NCI-H1105 treated with DMSO at 0.1 percent for 48 hours (cell line): ENCODE measurements at regions not wholly inside any gene's neighbourhood (a gene's known extent, or its start where the extent isn't known, plus 50 kb on each side); places are given as distances from the start of the nearest gene placed in this dataset.

Experiments used
- DNase-seq: peaks from one replicate; lab custom pipeline; 2025; lab: John Stamatoyannopoulos, UW

DNA sequence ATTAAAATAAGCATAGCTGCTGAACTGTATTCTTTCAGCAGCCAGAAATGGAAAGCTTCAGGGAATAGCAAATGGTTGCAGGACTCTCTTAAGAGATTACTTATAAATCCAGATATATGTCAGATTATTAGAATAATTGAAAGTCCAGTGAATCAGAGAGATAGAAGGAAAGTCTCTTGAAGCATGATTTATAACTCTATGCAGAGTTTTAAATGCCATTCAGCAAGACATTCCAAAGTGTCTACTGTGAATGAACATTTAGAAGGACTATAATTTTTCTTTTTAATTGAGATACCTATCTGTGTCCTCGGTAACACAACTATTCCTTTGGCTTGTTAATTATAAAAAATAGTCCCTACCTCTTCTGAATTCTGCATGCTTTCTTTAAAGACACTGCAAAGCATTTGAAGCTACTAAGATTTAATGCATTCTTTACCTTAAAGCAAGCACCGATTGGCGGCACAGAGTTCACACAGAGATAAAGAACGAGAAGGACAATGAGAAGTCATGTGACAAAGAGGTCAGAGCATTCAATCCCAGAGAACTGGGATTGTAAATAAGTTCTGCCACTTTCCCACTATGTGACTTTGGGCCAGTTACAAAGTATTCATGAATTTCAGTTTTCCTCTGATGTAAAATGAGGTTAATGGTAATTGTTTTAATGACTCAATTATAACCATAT, 371.0 kb upstream of the ATP2B1 start:
- no peak for DNase-seq

DNA sequence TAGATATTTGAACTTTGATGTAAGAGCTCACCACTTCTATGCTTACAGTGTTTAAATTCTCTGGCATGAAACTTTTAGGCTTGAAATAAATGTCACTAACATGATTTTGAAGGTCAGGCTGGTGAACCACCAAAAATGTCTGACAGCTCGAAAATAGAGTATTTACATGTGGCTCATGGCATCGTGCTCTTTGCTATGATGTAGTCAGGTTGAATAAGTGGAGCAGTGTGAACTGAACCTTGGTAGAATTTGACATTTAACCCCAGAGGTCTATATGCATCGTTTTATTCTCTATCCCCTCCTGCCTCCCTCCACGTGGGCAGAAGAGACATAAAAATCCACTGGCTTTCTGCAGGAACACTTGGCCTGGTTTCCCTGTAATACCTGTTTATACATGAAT, 369.7 kb upstream of the ATP2B1 start:
- no peak for DNase-seq

DNA sequence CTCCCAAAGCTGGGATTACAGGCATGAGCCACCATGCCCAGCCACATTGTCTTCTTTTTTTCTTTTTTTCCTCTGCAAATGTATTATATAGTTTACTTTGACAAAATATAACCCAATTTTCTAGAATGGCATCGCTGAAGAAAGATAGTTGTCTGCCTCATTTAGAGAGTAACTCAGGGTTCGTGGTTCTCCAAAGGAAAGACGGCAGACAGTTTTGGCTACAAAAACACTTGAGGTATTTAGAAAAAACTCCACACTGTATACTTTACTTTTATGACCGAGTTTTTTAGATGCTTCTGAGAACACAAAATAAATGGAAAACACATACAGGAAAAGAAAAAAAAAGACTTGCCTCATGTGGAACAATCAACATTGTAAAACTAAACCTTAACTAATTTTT, 369.1 kb upstream of the ATP2B1 start:
- no peak for DNase-seq

DNA sequence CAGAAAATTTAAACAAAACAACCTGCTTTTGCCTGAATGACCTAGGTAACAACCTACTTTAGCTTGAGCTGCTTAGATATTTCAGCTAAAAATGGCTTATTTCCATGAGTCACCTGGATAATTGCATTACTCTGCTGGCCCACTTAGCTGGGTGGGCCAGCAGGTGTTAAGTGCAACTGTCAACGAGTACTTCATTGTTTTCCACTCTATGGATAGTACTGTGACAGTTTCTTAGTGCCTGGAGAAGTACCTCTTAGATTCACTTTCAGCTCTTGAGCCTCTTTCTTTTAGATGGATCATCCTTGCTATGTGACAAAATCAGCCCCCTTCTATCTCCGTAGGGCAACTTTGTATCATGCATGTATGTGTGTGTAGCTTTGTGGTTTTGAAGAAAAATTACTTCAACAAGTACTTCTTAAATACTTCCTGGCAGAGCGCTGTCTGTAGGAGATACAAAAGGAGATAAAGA, 368.2 kb upstream of the ATP2B1 start:
- DNase-seq, result peak; percentile 47

DNA sequence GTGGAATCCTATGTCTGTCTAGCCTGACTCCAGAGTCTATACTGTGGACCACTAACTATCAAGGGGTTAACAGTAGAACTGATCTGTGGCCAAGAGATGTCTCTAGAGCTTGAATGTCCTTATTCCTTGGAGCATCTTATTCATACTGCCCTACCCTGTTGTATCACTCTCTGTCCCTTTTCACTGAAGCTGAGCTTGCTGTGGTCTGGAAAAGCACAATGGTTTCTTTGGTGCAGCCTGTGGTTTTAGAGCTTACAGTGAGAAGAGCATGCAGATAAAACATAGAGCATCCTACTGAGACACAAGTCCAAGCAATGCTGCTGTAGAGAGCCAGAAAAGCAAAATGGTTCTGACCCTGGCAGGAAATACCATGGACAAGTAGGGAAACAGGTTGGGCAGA, 367.0 kb upstream of the ATP2B1 start:
- DNase-seq, result no peak

DNA sequence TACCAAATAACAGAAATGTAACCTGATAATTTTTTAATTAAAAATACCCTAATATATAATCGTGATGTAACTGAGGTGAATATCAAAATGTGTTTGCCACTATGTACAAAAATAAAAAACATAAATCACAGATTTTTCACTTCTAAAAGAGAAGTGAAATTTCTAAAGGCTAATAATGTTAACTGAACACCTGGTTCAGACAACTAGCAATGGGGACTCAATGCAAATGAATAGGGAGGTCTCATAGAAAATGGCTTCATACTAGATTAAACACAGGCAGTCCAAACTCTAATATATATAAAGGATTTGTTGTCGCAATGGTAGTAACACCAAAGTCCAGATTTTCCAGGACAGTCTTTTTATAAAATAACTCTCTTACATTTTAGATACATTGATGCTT, 365.4 kb upstream of the ATP2B1 start:
- DNase-seq, result no peak

DNA sequence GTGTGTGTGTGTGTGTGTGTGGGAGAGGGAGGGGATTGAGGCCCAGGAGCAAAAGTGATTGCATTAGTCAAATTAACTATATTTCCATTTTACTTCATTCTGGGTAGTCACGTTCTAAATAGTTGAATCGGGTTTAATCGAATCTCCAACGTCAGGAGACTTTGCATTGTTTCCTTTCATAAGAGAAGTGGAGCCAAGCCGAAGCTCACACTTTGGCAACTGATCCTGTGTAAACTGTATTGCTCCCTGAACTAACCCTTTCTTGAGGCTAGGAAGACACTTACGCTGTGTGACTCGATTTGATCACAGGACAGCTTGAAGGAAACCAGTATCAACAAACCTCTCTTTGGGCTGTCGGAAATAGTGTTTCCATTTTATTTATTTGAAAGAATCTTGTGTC, 363.4 kb upstream of the ATP2B1 start:
- no peak for DNase-seq

DNA sequence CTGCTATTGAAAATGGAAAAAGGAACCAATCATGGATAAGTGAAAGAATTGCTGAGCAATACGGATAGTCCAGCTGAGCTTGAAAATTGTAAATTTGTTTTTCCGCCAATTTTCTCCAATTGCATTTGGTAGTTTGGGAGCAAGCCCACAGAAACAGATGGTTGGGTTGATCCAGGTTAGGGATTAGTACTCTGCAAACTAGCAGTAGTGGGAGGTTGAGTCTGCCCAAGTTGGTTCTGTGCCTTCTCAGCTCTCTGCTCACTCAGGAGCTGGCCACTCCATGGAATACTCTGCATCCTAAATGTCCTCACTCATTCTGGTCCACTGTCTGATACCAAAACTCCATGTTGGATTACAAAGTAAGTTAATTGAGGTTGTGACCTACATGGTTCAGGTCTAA, 361.1 kb upstream of the ATP2B1 start:
- DNase-seq, result no peak

DNA sequence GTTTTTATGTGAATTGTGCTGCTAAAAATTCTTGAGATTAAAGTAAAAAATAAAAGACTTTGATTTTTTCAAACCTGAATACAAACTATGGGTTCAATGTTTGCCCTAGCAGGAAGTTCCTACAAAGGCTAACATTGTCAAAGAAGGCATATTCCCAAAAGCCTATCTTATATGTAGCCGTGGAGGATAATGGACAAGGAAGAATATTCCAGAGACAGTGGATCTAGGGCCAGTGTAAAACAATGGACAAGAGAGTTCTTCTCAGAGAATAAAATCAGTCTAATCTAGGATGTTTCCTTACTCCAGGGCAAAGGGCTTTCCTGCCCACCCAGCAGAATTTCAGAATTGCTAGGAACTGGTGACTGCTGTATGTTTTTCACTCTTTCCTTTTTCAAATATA, 359.2 kb upstream of the ATP2B1 start:
- no peak for DNase-seq

DNA sequence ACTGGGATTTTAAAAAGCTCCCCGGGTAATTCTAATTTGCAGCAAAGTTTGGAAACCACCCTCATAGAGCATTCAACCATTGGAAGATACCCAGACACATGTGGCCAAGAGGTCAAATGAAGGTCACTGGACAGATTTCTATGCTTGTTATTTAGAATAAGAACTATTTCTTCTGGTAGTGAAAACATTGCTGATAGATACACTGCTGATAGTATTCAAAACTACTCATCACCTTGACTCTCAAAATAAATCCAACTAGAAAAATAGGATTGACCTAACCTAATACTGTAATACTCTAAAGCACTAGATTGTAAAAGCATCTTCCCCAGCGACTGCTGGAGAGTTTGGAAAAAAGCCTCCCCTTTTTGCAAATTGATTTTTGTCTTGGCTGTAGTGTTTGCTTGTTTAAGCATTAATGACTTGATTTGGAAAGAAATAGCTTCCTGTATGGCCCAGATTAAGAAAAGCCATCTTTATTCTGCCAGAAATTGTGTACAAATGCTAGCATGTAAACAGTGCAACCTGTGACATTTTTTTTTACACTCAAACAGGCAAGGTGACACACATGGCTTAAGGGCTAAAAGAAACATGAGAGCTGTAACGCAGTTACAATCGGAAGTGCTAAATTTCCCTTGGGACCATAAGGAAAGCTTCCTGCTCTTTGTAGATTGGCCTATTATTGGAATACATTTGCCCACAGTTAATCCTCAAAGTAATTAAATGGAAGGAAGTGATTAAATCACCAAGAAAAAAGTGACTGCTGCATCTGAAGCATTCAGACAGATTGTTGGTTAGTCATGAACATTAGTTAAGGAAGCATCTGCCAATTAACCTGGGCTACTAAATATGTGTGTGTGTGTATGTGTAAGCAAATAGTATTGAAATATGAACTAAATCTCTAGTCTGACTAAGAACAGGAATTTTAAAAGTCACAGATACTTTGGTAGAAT, 356.5 kb upstream of the ATP2B1 start:
- peak; percentile 47 for DNase-seq

DNA sequence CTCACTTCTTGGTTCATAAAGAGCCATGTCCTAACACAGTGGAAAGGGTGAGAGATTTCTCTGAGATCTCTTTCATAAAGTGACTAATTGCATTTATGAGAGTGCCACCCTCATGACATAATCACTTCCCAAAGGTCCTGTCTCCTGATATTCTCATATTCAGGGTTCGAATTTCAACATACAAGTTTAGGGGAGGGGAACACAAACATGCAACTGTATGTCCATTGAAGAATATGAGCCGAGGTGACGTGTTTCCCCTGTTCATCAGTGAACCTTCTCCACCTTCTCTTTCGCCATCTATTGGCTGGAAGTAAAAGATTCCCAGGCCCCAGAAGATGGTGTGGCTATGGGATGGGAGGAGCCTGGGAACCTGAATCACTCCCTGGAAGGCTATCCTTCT, 354.2 kb upstream of the ATP2B1 start:
- DNase-seq, result no peak

DNA sequence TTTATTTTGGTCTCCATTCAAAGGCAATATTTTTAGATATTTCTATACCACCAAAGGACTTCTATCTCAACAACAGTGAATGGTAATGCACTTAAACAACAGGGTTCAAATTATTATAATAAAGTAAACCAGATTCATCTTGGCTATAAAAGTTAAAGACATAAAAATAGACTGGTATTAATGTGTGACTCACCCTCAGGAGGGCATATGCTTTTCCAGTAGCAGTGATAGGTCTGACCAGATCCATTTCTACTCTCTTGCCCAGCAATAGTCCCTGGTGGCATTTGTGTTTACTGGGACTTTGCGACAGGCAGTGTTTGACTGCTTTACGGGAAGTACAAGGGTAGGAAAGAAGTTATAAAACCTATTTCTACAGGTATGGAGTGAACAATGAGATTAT, 353.2 kb upstream of the ATP2B1 start:
- no peak for DNase-seq

DNA sequence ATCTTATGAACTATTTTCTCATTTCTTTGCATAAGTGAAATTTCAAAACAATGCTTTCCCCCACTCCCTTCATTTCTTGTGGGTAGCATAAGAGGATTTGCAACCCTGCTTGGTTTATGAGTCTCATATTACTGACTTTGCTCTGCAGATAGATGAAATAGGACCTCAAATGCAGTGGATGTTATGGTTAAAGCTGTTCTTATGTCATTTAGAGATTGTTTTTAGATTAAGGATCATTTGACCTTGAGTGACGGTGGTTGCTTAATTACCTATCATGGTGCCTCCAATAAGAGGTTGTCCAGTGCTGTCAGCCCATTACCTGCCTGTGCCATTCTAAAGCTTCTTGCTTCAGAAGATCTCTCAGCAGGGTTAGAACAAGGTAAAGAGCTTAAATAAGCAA, 351.4 kb upstream of the ATP2B1 start:
- DNase-seq, result no peak

DNA sequence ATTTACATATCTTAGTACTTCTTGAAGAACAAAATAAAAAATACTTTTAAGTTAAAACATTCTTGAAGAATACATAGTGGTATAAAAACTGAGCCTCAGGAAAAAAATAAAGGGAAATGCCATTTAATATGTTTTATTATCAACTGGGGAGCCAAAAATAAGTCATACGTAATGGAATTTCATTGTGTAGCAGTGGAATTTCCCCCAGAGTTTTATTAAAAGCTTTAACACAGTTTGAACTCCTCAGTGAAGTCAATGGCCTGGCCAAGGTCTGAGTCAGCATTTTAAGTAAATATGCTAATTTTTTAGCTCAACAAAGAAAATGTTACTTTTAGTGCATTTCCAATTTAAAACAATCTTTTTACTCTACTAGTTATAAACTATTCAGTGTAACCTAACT, 350.1 kb upstream of the ATP2B1 start:
- no peak for DNase-seq

DNA sequence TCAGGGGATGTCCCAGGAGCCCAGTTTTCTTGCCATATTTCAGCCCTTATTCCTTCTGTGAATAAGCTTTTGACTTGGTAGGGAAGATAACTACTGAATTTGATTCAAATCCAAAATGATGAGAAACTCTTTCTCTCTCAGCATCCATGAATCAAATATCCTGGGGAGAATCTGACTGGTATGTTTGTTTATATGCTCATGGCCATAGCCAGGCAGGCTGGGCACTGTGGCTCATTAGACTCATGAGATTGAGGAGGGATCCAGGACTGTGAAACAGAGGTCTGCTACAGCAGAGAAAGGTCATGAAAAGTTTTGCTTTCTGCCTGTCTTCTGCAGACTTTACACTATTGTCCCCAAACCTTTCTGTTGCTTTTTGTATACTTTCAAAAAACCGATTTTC, 346.4 kb upstream of the ATP2B1 start:
- no peak for DNase-seq

DNA sequence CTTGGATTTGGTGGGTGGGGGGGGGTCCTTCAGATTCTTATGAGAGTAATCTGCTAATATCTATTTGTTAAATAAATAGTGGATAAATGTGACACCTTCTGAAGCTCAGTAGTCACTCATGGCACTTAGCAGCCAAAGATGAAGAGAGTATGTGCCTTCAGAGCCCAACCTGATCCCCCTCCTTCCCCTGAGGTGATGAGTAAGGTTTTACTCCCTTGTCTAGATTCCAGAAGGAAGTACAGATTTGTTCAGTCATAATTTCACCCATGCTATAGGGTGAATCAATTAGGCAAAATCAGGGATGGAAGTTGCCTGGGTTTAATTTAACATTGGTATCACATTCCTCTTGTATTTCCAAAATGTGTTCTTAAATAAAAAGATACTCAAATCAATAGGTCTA, 340.3 kb upstream of the ATP2B1 start:
- no peak for DNase-seq

DNA sequence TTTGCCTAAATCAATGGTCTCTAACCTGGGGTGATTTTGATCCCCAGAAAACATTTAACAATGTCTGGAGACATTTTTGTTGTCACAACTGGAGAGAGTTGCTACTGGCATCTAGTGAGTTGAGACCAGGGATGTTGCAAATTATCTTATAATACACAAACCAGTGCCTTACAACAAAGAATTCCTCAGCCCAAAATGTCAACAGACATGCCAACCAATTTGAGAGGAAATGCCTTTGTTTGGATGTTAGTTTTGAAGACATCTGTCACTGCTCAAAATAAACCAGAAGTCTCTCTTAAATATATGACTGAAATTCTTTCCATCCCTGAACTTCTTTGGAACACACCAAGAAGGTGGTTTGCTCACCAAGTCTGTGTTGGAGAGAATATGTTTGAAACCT, 336.9 kb upstream of the ATP2B1 start:
- no peak for DNase-seq

DNA sequence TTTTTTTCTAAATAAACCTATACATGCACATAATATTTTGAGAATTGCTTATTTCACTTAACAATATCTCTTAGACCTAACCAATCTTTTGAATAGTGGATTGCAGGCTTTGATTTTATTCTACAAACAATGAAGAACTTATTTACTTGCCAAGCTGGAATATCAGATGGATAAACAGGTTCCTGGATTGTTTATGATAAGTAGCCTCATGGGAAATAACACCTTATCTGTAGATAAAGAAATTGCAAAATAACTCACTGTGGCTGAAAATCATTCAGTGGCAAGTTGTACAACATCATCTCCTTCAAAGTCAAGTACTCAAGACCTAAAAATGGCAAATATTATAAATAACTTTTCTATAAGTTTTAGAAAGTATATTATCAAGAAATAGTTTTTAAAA, 335.4 kb upstream of the ATP2B1 start:
- no peak for DNase-seq

DNA sequence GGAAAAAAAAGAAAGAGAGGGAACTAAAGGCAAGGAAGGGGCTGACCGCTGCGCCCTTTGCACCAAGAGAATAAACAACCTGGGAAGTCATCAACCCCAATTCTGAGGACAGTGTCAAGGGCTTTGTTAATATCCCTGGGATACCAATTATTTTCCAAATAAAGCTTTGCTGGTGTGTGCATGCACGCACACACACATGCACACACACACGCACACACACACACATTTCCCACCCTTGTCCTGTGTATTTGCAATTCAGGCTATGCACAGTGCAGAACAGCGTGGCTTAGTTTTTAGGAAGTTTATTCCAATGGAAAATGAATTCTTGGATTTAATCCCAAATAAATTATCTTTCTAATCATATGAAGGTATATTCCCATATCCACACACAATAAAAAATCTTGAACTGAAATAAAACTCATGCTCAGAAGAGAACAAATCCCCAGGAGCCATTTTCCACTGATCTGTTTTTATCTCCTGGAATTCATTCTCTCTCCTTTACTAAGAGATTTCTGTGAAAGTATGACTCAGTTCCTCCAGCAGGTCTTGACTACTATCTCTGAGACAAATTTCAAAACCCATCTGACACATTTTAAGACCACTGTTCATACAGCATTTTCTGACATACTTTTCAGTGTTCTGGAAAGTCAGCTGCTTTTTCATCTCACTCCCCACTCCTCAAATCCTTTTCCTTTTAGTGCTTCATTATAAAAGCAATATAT, 334.4 kb upstream of the ATP2B1 start:
- no peak for DNase-seq

DNA sequence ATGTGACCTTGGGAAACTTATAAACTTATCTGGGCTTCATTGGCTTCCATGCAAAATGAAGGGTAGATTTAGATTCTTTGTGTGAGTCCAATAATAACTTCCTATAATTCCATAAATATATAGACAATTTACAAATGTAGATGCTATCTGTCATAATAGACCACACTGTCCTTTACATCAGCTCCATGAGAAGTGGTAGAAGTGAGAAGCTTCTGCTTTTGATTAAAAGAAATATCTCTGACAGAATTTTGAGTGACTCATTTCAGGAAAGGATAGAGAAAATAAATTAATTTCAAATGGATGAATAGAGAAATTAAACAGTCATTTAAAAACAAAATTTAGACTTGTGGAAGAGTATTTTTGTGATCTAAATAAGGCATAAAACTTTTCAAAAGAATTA, 329.7 kb upstream of the ATP2B1 start:
- no peak for DNase-seq

DNA sequence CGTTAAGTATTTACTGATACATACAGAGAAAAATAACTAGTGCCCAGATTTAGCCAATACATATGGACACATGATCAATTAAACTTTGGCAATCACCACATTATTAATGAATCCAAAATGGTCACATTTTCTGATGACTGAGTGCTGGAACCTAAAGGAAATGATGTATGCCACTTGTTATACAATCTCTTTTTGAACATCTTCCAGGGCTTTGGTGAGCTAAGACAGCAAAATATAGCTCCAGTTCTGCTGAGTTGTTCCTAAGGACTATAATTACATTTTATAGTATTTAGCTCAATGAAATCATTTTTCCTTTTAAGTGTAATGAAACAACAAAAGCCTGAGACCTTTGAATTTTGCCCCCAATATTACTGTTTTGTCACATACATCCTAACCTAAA, 329.1 kb upstream of the ATP2B1 start:
- DNase-seq, result no peak

DNA sequence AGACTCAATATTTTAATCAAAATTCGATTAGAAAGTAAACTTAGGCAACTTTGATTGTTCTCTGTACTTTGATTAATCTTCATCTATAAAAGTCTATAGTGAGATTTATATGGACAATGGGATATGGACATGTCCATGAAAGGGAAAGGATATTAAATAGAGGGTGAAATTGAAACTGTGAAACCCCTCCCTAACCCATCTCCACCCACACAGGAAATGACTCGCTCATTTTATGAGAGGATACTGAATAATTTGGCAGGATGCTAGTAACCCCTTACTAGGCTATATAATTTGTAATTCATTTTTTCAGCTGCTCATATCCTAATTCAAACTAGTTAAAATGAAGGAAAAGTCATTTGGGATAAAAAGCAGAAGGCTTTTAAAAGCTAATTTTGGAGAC, 328.0 kb upstream of the ATP2B1 start:
- no peak for DNase-seq

DNA sequence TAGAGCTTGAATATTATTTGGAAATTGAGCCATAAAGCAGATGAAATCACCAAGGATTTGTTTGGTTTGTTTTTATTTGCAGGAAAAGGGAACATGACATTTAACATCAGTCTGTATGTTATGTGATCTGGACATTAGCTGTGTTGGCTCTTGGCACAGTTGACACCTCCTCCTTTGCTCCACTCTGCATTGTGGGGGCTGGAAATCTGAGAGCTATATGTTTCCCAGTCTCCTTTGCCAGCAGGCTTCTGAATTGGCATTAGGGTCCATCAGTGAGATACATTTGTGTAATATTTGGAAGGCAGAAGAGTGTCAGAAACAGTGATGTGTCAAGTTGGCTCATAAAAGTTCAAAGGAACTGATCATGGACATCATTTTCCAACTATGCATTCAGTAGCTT, 322.1 kb upstream of the ATP2B1 start:
- DNase-seq, result no peak
